HG02970 (cell line): ENCODE measurements at regions not wholly inside any gene's neighbourhood (a gene's known extent, or its start where the extent isn't known, plus 50 kb on each side); places are given as distances from the start of the nearest gene placed in this dataset.
"Not testable (repeated sequence)": the region's sequence is repeated elsewhere in the genome, so short reads cannot be mapped to it uniquely, and the experiment has no call there.

ENCODE experiments used
- ATAC-seq: cut with Tn5 transposase; IDR thresholded peaks from one replicate; pipeline ENCODE4 v1.9.1; 2021; ENCODE audit warnings: mild to moderate bottlenecking, moderate library complexity, moderate number of reproducible peaks; ENCODE audit not compliant: unreplicated experiment, low FRiP score

- not testable (repeated sequence) for ATAC-seq
These were observed 84.3 kb downstream of the MYCN start for GRCh38 chr2:16024628-16025027.

GRCh38 chr2:16023506-16024360 is 83.4 kb downstream of the MYCN start:
- no peak for ATAC-seq

- ATAC-seq, result no peak
These were observed 82.3 kb downstream of the MYCN start for GRCh38 chr2:16022548-16023240.

GRCh38 chr2:16021611-16022363 is 81.4 kb downstream of the MYCN start:
- ATAC-seq, result no peak

- no peak for ATAC-seq
These were observed 80.1 kb downstream of the MYCN start for GRCh38 chr2:16020389-16021008.

GRCh38 chr2:16019617-16020351 is 79.4 kb downstream of the MYCN start:
- no peak for ATAC-seq

GRCh38 chr2:16019060-16019480 is 78.7 kb downstream of the MYCN start:
- no peak for ATAC-seq

- ATAC-seq, result no peak
These were observed 78.1 kb downstream of the MYCN start for GRCh38 chr2:16018277-16019059.

- ATAC-seq, result no peak
These were observed 75.9 kb downstream of the MYCN start for GRCh38 chr2:16016282-16016681.

- no peak for ATAC-seq
These were observed 75.5 kb downstream of the MYCN start for GRCh38 chr2:16015903-16016265.

- ATAC-seq, result no peak
These were observed 75.0 kb downstream of the MYCN start for GRCh38 chr2:16015210-16015902.

- ATAC-seq, result no peak
These were observed 74.5 kb downstream of the MYCN start for GRCh38 chr2:16014802-16015201.

GRCh38 chr2:16014041-16014787 is 73.9 kb downstream of the MYCN start:
- ATAC-seq, result no peak

- ATAC-seq, result no peak
These were observed 73.1 kb downstream of the MYCN start for GRCh38 chr2:16013359-16013911.

GRCh38 chr2:16012626-16013358 is 72.4 kb downstream of the MYCN start:
- no peak for ATAC-seq

- no peak for ATAC-seq
These were observed 71.8 kb downstream of the MYCN start for GRCh38 chr2:16012029-16012596.

GRCh38 chr2:16011621-16011960 is 71.2 kb downstream of the MYCN start:
- ATAC-seq, result no peak
